ENCODE measurements at regions not wholly inside any gene's neighbourhood (a gene's known extent, or its start where the extent isn't known, plus 50 kb on each side); places are given as distances from the start of the nearest gene placed in this dataset.

GRCh38 chr14:71244341-71244740 lies 337.1 kb downstream of the PCNX1 start:
- TF ChIP-seq TAF1 (IDR thresholded peaks at IDR 0.05; ENCODE audit: borderline replicate concordance, insufficient read depth, low read length) = no peak
- no peak for TF ChIP-seq POLR2AphosphoS5 (IDR thresholded peaks at IDR 0.05; ENCODE audit: low read depth, low read length)
- no peak for TF ChIP-seq SIN3A (IDR thresholded peaks at IDR 0.05; ENCODE audit: borderline replicate concordance, insufficient read depth, low read length)
- TF ChIP-seq, protein P1, sequence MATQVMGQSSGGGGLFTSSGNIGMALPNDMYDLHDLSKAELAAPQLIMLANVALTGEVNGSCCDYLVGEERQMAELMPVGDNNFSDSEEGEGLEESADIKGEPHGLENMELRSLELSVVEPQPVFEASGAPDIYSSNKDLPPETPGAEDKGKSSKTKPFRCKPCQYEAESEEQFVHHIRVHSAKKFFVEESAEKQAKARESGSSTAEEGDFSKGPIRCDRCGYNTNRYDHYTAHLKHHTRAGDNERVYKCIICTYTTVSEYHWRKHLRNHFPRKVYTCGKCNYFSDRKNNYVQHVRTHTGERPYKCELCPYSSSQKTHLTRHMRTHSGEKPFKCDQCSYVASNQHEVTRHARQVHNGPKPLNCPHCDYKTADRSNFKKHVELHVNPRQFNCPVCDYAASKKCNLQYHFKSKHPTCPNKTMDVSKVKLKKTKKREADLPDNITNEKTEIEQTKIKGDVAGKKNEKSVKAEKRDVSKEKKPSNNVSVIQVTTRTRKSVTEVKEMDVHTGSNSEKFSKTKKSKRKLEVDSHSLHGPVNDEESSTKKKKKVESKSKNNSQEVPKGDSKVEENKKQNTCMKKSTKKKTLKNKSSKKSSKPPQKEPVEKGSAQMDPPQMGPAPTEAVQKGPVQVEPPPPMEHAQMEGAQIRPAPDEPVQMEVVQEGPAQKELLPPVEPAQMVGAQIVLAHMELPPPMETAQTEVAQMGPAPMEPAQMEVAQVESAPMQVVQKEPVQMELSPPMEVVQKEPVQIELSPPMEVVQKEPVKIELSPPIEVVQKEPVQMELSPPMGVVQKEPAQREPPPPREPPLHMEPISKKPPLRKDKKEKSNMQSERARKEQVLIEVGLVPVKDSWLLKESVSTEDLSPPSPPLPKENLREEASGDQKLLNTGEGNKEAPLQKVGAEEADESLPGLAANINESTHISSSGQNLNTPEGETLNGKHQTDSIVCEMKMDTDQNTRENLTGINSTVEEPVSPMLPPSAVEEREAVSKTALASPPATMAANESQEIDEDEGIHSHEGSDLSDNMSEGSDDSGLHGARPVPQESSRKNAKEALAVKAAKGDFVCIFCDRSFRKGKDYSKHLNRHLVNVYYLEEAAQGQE (IDR thresholded peaks at IDR 0.05; ENCODE audit: insufficient read depth in 1 of 2, low read depth in 2 of 2, low read length in 2 of 2) = no peak
- no peak for TF ChIP-seq FOXP2 (optimal IDR thresholded peaks at IDR 0.05; ENCODE audit: borderline replicate concordance, extremely low read depth, extremely low read length, insufficient read depth)
